ENCODE measurements at regions not wholly inside any gene's neighbourhood (a gene's known extent, or its start where the extent isn't known, plus 50 kb on each side); places are given as distances from the start of the nearest gene placed in this dataset.

GRCh38 chr18:30689216-30689615 is 353.3 kb downstream of the DSC3 start:
- ATAC-seq (no peak), DNase-seq (ENCODE audit: low read depth, low spot score) (no peak)
- in situ Hi-C loops (cut with HindIII; ENCODE audit: low pct_unique_long_range_greater_than_20kb, low sequenced_read_pairs) = no loop called here
- no peaks in the 10 kb centered on the region for H3K36me3 ChIP-seq (ENCODE audit: control insufficient read depth, insufficient read depth, low read length)
- intact Hi-C loops (cut with micrococcal nuclease; ENCODE audit: unreplicated experiment) = no loop called here
- ChIA-PET CTCF (no interaction called here), POLR2A (no interaction called here)
- H3K4me3 ChIP-seq (ENCODE audit: low read depth in 2 of 2, low read length in 2 of 2) = no peak overlapping the region
- BruUV-seq (replicated peaks) = no TSS peak
- TF ChIP-seq TCF7L2 (IDR thresholded peaks at IDR 0.05; ENCODE audit: low read depth, low read length) = no peak
- no peak for TF ChIP-seq SIN3A (IDR thresholded peaks at IDR 0.05; ENCODE audit: borderline replicate concordance, insufficient read depth, low read depth, low read length)
- no peak for TF ChIP-seq REST (IDR thresholded peaks at IDR 0.05; ENCODE audit: insufficient read depth in 1 of 2, low read depth in 2 of 2, low read length in 1 of 2)
- no peak for TF ChIP-seq CTCF (IDR thresholded peaks at IDR 0.05)
- no peak for TF ChIP-seq POLR2AphosphoS5 (IDR thresholded peaks at IDR 0.05; ENCODE audit: low read depth, low read length)
- no peaks in the 10 kb centered on the region for H3K4me1 ChIP-seq (ENCODE audit: control insufficient read depth, insufficient read depth, low read length)
- H3K9me3 ChIP-seq (ENCODE audit: control insufficient read depth, insufficient read depth, low read depth, low read length) = no peaks in the 10 kb centered on the region
- H3K27ac ChIP-seq (ENCODE audit: low read length) = no peak overlapping the region
- H3K27me3 ChIP-seq (ENCODE audit: control insufficient read depth, insufficient read depth, low read length) = no peaks in the 10 kb centered on the region

- DNase-seq (ENCODE audit: low read depth, low spot score) (no peak), ATAC-seq (no peak)
- Histone ChIP-seq H3K27ac (ENCODE audit: low read length) (no peak overlapping the region), H3K4me1 (ENCODE audit: control insufficient read depth, insufficient read depth, low read length) (no peaks in the 10 kb centered on the region), H3K4me3 (ENCODE audit: low read depth in 2 of 2, low read length in 2 of 2) (no peak overlapping the region), H3K36me3 (ENCODE audit: control insufficient read depth, insufficient read depth, low read length) (no peaks in the 10 kb centered on the region), H3K27me3 (ENCODE audit: control insufficient read depth, insufficient read depth, low read length) (no peaks in the 10 kb centered on the region), H3K9me3 (ENCODE audit: control insufficient read depth, insufficient read depth, low read depth, low read length) (no peaks in the 10 kb centered on the region)
- BruUV-seq (replicated peaks) = no TSS peak
- TF ChIP-seq CTCF (IDR thresholded peaks at IDR 0.05) (no peak), SIN3A (IDR thresholded peaks at IDR 0.05; ENCODE audit: borderline replicate concordance, insufficient read depth, low read depth, low read length) (no peak), POLR2AphosphoS5 (IDR thresholded peaks at IDR 0.05; ENCODE audit: low read depth, low read length) (no peak), REST (IDR thresholded peaks at IDR 0.05; ENCODE audit: insufficient read depth in 1 of 2, low read depth in 2 of 2, low read length in 1 of 2) (no peak), TCF7L2 (IDR thresholded peaks at IDR 0.05; ENCODE audit: low read depth, low read length) (no peak)
- intact Hi-C loops (cut with micrococcal nuclease; ENCODE audit: unreplicated experiment) (no loop called here), in situ Hi-C loops (cut with HindIII; ENCODE audit: low pct_unique_long_range_greater_than_20kb, low sequenced_read_pairs) (no loop called here)
- ChIA-PET POLR2A (no interaction called here), CTCF (no interaction called here)
These were observed 355.0 kb downstream of the DSC3 start for GRCh38 chr18:30687501-30687900.

Data from Panc1 (cell line).